ENCODE measurements at regions not wholly inside any gene's neighbourhood (a gene's known extent, or its start where the extent isn't known, plus 50 kb on each side); places are given as distances from the start of the nearest gene placed in this dataset.

- TF ChIP-seq EZH2 (IDR thresholded peaks at IDR 0.05) (no peak), POLR2AphosphoS5 (IDR thresholded peaks at IDR 0.05; ENCODE audit: borderline replicate concordance, low read depth, low read length) (no peak), FOXP2 (optimal IDR thresholded peaks at IDR 0.05; ENCODE audit: control extremely low read depth, extremely low read length, insufficient read depth) (no peak)
Measured at GRCh38 chrX:73963682-73964081, 111.2 kb upstream of the XIST start.

Data from SK-N-MC (cell line).